Hepatic stellate cell (primary cell): ENCODE measurements at regions not wholly inside any gene's neighbourhood (a gene's known extent, or its start where the extent isn't known, plus 50 kb on each side); places are given as distances from the start of the nearest gene placed in this dataset.

Source experiments
- DNase-seq: peaks from one replicate; pipeline ENCODE4 v3.0.0; 2011; ENCODE audit warnings: low spot score

GRCh38 chr12:100675432-100675831 lies 101.9 kb downstream of the GAS2L3 start:
- peak; percentile 22 for DNase-seq

- no peak for DNase-seq
Measured at GRCh38 chr12:100681074-100681473, 107.6 kb downstream of the GAS2L3 start.

GRCh38 chr12:100682178-100682577 lies 108.7 kb downstream of the GAS2L3 start:
- DNase-seq = no peak

DNA sequence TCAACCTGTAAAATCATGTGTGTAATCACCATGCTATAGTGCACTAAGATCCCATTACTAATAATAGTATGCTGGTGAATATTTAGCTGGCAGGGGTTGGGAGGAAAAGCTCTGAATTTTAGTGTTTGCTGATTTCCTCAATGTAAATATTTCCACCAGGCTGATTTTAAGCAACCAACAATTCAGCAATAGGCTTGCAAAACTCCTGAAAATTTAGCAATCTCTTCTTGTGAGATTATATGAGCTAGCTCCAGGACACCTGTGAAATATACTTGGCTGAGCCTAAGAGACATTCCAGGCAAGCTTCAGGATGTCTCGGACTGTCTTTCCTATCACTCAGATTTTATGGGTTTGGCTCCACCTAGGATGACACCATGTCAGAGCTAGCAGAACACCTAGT lies 106.9 kb upstream of the ANO4 start:
- no peak for DNase-seq

DNA sequence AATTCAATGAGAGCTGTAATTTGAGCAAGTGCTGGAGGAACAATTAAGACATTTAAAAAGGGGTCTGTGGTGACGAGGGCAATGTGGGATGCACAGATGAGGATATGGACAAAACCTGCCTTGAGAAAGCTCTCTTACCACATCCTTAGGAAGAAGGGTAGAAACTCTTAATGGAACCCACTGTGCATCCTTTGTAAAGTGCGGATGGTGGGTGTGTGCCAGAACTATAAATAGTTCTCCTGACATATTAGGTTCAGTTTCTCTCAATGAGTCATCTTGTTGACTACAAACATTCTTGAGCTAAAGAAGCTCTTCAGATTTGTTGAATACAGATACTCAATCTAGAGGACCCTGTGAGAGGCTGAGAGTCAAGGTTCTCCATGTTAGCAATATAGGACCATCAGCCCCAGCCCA lies 106.1 kb upstream of the ANO4 start:
- DNase-seq = no peak

DNA sequence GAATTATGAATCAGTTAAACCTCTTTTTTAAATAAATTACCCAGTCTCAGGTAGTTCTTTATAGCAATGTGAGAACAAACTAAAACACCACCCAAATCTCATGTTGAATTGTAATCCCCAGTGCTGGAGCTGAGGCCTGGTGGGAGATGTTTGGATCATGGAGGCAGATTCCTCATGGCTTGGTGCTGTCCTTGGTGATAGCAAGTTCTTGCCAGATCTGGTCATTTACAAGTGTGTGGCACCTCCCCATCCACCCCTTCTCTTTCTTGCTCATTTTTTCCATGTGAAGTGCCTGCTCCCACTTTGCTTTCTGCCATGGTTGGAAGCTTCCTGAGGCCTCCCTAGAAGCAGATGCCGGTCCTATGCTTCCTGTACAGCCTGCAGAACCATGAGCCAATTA lies 102.1 kb upstream of the ANO4 start:
- no peak for DNase-seq

DNA sequence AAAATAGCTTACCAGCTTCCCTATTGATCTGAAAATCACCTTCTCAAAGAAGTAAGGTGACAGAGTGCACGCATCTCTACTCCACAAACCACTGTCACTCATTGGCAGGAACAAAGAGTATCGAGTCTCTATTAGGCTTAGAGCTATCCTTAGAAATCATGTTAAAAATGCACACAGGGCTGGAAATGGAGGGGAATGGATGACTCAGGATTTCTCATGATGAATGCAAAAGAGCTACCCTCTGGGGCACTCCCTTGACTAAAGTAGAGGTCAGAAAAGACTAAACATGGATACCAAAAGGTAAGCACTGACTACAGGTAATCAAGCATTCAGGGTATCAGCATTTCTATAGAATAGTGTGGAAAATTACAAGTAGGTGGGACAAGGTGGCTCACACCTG lies 96.1 kb upstream of the ANO4 start:
- DNase-seq = no peak

DNA sequence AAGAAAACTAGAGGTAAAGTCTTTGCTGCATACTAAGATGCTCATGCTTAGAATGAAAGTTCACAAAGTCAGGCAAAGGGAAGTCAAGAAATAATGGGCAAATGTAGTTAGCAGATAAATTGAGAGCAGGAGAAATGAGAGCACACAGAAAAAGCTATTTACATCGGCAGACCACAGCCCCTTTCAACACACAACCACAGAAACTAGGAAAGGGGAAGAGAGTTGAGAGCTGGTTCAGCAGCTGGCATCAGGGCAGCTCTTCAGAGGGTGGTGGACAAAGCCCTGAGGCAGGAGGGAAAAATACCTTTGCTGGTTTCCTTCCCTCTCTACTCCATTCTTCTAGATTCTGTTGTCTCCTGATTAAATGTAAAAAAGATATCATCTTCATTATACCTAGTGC lies 95.4 kb upstream of the ANO4 start:
- no peak for DNase-seq

DNA sequence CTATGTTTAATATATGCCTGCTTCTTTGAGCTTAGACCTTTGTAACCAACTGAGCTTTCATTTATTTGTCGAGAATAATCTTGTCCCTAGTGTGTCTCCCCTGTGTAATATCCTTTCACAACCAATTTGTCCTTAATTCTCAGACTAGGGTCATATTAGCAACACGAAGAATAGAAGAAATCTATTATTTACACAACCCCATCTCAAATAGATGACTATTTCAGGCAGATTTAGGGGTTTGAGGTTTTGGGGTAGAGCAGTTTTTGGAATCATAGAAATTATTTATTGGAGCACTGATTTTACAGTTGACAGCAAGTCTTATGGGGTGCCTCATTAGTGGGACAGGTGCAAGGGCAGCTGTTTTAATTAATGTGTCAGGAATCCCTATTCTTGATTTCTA lies 91.2 kb upstream of the ANO4 start:
- no peak for DNase-seq

DNA sequence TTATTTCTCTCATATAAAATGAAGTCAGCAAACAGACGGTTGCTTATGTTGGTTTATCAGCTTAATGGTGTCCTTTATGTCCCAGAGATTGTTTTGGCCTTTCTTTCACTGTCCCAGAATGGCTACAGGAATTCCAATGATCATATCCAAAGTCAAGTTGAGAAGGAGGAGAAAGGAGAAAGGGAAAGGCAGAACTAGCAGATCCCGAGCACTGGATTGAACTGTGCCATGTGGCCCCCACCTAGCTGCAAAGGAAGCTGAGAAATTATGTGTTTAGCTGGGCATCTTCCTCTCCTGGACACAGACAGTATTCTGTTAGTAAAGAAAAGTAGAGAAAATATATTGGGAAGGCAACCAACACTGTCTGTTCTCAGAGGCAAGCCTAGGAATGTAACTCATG lies 90.7 kb upstream of the ANO4 start:
- no peak for DNase-seq

- no peak for DNase-seq
Measured at GRCh38 chr12:100706033-100706432, 88.5 kb upstream of the ANO4 start.

- no peak for DNase-seq
Measured at GRCh38 chr12:100708591-100708990, 86.0 kb upstream of the ANO4 start.

DNA sequence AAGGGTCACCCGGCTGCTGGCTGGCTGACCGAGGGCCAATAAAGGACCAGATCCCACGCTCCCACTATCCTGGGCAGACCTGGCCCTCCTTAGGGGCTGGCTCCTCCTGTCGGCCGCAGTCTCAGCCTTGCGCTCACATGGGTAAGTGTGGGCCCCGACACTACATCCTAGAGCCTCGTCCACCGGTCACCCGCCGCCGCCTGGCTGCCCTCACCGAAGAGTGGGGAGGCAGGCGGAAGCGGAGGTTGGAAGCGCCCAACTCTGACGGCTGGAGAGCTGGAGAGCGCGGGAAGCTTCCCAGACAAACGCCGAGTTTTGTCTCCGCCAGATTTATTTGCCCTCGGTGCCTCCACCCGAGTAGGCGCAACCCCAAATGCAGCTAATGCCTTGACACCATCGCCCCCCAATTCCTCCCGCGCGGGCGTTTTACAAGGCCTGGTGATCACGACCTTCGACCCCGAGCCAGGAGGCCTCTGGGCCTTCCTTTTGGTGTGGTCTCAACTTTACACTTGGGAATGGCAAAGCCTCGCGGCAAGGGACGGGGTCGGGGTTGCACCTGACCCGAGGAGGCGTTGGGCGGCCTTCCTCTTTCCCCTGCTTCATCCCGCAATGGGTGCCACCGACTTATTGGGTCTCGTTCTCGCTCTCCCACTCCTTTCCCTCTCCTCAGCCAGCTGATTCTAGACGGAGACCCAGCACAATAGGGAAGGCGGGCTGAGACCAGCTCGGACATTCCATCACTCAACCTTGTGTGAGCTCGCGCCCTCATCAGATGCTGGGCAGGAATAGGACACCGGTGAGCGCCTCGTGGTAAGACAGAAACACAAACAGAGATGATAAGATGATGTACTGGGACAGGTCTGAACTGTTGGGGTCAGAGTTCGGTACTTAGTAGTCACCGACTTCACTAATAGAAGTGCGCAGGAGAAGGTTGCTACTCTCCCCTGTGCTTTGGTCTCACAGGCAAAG lies 78.3 kb upstream of the ANO4 start:
- DNase-seq = no peak

- DNase-seq = no peak
Measured at GRCh38 chr12:100716945-100717732, 77.4 kb upstream of the ANO4 start.

- no peak for DNase-seq
Measured at GRCh38 chr12:100717733-100718067, 76.9 kb upstream of the ANO4 start.

DNA sequence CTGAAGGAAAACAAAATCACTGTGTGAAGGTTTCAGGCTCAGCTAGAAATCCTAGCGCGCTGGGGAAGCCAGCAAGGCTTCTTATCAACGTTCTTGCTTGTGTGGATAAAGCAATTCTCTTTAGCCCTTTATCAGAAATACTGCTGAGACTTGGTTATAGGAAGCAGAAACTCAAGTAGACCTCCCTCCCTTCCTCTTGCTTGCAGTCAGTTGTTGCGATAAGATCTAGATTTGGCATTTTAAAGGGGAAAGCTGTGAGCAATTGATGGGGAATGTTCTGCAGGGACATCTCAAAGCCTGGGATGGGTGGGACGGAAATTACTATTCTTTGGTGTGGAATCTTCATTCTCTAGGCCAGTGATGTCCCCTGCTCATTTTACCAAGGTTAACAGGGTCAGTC lies 76.4 kb upstream of the ANO4 start:
- no peak for DNase-seq

DNA sequence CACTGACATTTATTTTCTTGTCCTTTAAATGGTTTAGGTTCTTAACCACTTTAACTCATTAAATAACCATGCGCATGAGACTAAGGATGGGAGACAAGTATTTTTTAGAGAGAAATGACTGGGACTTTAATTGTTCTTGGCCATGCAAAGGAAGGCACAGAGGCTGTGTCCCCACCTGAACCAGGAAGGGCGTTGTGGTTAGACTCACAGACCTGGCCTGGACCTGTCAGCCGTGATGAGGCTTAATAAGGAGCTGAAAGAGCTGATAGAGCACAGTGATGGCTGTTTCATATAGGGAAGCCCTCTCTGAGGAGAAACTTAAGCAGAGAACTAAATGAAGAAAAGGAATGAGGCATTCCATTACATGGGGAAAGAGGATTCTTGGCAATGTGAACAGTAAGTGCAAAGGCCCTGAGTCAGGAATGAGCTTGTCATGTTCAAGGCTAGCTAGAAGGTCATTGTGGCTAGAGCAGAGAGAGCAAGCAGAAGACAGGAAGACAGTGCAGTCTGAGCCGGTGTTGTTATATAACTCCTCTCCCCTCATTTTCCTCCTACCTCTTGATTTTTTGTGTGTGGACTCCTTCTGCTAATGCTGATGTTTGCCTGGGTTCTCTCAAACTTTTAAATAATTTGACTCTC lies 74.4 kb upstream of the ANO4 start:
- no peak for DNase-seq

GRCh38 chr12:100721169-100721568 lies 73.4 kb upstream of the ANO4 start:
- no peak for DNase-seq

GRCh38 chr12:100724071-100724470 lies 70.5 kb upstream of the ANO4 start:
- DNase-seq = no peak

DNA sequence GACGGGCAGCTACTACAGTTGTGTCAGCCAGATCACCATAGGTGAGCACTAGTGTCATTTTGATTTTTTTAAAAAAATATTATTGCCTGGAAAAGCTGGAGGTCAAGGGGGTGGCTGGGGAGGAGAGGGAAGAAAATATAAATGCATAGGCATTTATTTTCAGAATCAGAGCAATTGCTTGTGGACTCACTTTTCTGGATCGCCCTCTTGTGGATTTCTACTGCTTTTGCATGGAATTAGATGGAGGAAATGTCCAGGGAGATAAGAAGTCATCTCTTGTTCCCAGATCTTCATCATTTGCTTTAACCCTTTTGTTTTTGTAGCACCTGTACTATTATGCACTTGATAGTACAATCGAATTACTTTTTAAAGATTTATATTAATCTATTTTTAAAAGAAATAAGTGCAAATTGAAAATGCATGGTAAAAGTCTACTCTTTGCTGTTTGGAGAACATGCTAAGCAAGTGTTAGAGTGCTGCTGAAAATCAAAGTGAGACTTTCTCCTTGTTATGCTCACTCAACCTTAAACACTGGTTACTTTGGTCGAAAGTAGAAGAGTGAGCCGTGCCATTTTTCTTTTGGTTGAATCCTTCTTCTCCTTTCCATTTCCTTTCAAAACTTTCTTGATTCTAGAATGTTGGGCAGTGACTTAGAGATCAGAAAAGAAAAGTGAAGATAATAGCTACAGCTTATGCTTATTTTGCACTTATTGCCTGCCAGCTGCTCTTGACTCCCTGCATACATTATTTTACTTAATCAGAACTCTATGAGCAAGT lies 60.6 kb upstream of the ANO4 start:
- no peak for DNase-seq

DNA sequence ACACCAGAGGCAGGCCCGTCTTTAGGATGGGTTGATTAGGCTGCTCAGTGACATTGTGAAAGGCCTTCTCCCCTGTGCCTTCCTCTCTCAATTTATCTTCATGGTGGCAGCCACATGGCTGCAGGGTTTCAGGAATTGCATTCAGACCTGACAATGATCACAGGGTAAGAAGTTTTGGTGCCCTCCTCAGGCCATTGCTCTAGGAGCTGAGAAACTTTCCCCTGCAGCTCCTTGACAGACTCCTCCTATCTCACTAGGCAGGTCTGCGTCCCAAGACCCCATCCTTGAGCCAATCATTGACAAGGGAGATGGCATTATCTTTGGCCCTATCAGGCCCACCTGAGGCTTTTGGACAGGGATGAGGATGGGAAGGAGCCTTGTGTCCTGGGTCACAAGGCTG lies 57.4 kb upstream of the ANO4 start:
- no peak for DNase-seq

DNA sequence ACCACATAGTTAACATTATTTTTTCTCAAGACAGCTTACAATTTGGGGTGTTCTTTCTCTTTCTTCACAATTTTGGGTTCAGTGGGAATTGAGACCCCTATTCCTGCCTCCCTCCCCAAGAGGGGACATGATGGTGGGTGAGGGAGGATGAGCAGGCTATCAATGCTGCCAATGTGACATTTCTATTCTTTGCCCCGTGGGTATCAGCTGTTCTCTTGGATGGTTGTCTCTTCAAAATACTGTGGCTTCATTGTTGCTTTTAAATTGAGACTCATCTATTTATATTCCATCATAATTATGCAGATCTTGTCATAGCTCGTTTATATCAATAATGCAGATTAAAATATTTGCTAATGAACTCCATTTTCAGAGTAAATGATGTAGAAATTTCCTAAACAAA lies 56.5 kb upstream of the ANO4 start:
- DNase-seq = no peak
